ENCODE measurements at regions not wholly inside any gene's neighbourhood (a gene's known extent, or its start where the extent isn't known, plus 50 kb on each side); places are given as distances from the start of the nearest gene placed in this dataset.

DNA sequence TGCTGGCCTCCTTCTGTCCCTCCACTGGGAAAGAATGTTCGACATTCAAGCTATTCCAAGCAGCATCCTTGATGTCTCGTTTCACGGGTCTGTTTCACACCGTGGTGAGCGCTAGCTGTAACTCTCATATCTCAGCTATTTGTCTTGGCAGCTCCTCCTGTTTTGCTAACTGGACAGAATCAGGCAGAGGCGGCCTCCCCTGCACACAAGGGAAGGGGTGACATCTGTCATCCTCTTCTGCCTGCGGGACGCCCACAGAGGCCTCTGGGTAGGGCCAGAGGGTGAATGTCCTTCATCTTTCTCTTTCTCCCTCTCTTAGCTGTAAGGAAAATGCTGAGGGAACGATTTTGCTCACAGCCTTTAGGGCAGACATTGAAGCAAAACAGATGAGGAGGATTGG, 232.8 kb upstream of the GMDS start:
- DNase-seq (ENCODE audit: low read depth, low spot score): no peak
- H3K36me3 ChIP-seq (ENCODE audit: insufficient read depth, insufficient read length, low read length): no peaks in the 10 kb centered on the region
- H3K9ac ChIP-seq (ENCODE audit: insufficient read length, low read depth): no peak overlapping the region
- no peak overlapping the region for H3K4me3 ChIP-seq (ENCODE audit: insufficient read length, low read depth)
- TF ChIP-seq ZNF274 (IDR thresholded peaks at IDR 0.05; ENCODE audit: low read depth, low read length): no peak
- TF ChIP-seq SUZ12 (IDR thresholded peaks at IDR 0.05; ENCODE audit: extremely low read depth, insufficient read depth, insufficient read length): no peak
- no peak for TF ChIP-seq YY1 (IDR thresholded peaks at IDR 0.05; ENCODE audit: insufficient read depth, insufficient read length)
- H3K27me3 ChIP-seq (ENCODE audit: insufficient read depth, insufficient read length): no peaks in the 10 kb centered on the region
- peaks cover 19% of the 10 kb centered on the region for H3K9me3 ChIP-seq (ENCODE audit: insufficient read depth, low read length)
- H3K4me1 ChIP-seq (ENCODE audit: insufficient read depth, insufficient read length): no peaks in the 10 kb centered on the region

DNA sequence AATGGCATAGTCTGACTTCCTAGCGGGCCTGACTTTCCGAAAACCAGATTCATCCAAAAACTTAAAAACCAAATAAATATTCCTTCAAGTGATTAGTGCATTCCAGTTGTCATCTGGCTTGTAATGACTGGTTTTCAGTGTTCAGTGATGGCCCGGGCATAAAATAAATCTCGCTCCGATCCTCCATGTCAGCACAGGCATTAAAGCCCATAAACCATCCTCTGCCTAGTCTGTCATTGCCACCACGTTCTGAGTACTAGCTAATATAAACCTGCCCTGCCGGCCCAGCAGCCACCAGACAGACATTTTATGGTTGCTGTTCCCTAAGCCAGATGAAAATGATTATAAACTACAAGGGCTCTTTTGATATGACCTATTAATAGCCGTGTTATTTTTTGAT, 232.3 kb upstream of the GMDS start:
- H3K9me3 ChIP-seq (ENCODE audit: insufficient read depth, low read length): peaks cover 13% of the 10 kb centered on the region
- H3K9ac ChIP-seq (ENCODE audit: insufficient read length, low read depth): no peak overlapping the region
- no peaks in the 10 kb centered on the region for H3K27me3 ChIP-seq (ENCODE audit: insufficient read depth, insufficient read length)
- no peaks in the 10 kb centered on the region for H3K36me3 ChIP-seq (ENCODE audit: insufficient read depth, insufficient read length, low read length)
- DNase-seq (ENCODE audit: low read depth, low spot score): no peak
- no peak for TF ChIP-seq YY1 (IDR thresholded peaks at IDR 0.05; ENCODE audit: insufficient read depth, insufficient read length)
- no peak for TF ChIP-seq ZNF274 (IDR thresholded peaks at IDR 0.05; ENCODE audit: low read depth, low read length)
- no peaks in the 10 kb centered on the region for H3K4me1 ChIP-seq (ENCODE audit: insufficient read depth, insufficient read length)
- no peak overlapping the region for H3K4me3 ChIP-seq (ENCODE audit: insufficient read length, low read depth)

DNA sequence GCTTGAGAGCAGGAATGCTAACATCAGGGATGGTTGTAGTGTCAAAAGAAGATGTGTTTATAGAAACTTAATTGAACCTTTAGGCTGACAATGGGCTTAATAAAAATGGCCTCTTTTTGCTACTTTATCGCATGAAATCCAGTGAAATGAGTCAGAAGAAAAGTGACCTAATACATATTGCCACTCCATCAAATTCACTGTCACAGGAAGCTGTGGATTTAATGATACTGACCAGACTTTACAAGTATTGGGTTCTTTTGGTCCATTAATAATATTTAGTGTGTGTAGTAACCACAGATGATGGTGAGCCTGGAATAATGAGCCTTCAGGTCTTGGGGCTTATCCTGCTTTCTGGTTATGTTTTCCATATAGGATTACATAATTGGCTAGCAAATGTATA, 231.8 kb upstream of the GMDS start:
- H3K9me3 ChIP-seq (ENCODE audit: insufficient read depth, low read length): peaks cover 9% of the 10 kb centered on the region; the same call in 1 of the 2 replicates
- H3K27me3 ChIP-seq (ENCODE audit: insufficient read depth, insufficient read length): no peaks in the 10 kb centered on the region
- TF ChIP-seq SUZ12 (IDR thresholded peaks at IDR 0.05; ENCODE audit: extremely low read depth, insufficient read depth, insufficient read length): no peak
- no peak for TF ChIP-seq ZNF274 (IDR thresholded peaks at IDR 0.05; ENCODE audit: low read depth, low read length)
- no peak for TF ChIP-seq YY1 (IDR thresholded peaks at IDR 0.05; ENCODE audit: insufficient read depth, insufficient read length)
- H3K4me1 ChIP-seq (ENCODE audit: insufficient read depth, insufficient read length): no peaks in the 10 kb centered on the region
- H3K9ac ChIP-seq (ENCODE audit: insufficient read length, low read depth): no peak overlapping the region
- H3K4me3 ChIP-seq (ENCODE audit: insufficient read length, low read depth): no peak overlapping the region
- DNase-seq (ENCODE audit: low read depth, low spot score): no peak
- no peaks in the 10 kb centered on the region for H3K36me3 ChIP-seq (ENCODE audit: insufficient read depth, insufficient read length, low read length)

DNA sequence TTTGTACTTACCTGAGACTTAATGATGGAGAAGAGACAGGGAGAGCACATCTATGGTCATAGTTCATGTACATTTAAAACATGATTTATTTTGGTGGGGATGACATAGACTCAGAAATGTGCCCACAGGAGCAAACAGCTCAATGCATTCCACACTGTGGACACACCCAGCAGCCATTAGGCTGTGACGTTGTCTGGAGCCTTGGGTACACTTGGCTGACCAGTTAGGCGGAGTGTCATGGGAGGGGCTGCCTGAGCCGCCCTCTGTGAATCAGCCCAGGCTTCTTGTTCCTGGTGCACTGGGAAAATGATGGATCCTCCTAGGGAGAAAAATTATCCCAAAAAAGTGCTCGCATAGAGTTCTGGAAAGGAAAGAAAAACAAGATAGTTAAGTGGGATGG, 231.0 kb upstream of the GMDS start:
- H3K4me3 ChIP-seq (ENCODE audit: insufficient read length, low read depth): no peak overlapping the region
- TF ChIP-seq ZNF274 (IDR thresholded peaks at IDR 0.05; ENCODE audit: low read depth, low read length) (no peak), YY1 (IDR thresholded peaks at IDR 0.05; ENCODE audit: insufficient read depth, insufficient read length) (no peak), SUZ12 (IDR thresholded peaks at IDR 0.05; ENCODE audit: extremely low read depth, insufficient read depth, insufficient read length) (no peak)
- DNase-seq (ENCODE audit: low read depth, low spot score): no peak

DNA sequence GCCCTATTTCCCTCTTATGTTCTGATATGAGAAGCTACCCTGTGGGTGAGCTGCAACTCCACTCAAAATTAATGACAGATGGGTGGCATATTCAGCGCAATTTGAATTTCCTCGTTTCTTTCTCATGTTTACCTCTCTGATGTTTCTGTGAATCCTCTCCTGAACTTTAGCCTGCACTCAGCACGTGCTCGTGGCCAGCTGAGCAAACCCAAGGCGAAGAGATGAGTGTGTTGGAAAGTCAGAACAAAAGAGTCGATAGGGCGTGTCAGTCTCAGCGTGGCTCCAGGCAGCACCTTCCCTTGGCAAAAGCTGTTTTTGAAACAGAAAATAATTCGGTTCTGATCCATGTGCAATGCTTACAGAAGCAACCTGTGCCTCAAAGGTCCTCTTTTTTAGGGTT, 226.1 kb upstream of the GMDS start:
- Histone ChIP-seq H3K4me3 (ENCODE audit: insufficient read length, low read depth) (no peak overlapping the region), H3K4me1 (ENCODE audit: insufficient read depth, insufficient read length) (no peaks in the 10 kb centered on the region), H3K9me3 (ENCODE audit: insufficient read depth, low read length) (no peaks in the 10 kb centered on the region), H3K9ac (ENCODE audit: insufficient read length, low read depth) (no peak overlapping the region), H3K36me3 (ENCODE audit: insufficient read depth, insufficient read length, low read length) (no peaks in the 10 kb centered on the region), H3K27me3 (ENCODE audit: insufficient read depth, insufficient read length) (no peaks in the 10 kb centered on the region)
- DNase-seq (ENCODE audit: low read depth, low spot score): no peak
- TF ChIP-seq ZNF274 (IDR thresholded peaks at IDR 0.05; ENCODE audit: low read depth, low read length): no peak
- TF ChIP-seq YY1 (IDR thresholded peaks at IDR 0.05; ENCODE audit: insufficient read depth, insufficient read length): no peak
- TF ChIP-seq SUZ12 (IDR thresholded peaks at IDR 0.05; ENCODE audit: extremely low read depth, insufficient read depth, insufficient read length): no peak

More for the DNA sequence above, 231.0 kb upstream of the GMDS start:
- Histone ChIP-seq H3K4me1 (ENCODE audit: insufficient read depth, insufficient read length) (no peaks in the 10 kb centered on the region), H3K9ac (ENCODE audit: insufficient read length, low read depth) (no peak overlapping the region), H3K9me3 (ENCODE audit: insufficient read depth, low read length) (0 out of 2 replicates have a peak, but pooled peaks cover under 1% of the 10 kb centered on the region), H3K27me3 (ENCODE audit: insufficient read depth, insufficient read length) (no peaks in the 10 kb centered on the region), H3K36me3 (ENCODE audit: insufficient read depth, insufficient read length, low read length) (no peaks in the 10 kb centered on the region)

DNA sequence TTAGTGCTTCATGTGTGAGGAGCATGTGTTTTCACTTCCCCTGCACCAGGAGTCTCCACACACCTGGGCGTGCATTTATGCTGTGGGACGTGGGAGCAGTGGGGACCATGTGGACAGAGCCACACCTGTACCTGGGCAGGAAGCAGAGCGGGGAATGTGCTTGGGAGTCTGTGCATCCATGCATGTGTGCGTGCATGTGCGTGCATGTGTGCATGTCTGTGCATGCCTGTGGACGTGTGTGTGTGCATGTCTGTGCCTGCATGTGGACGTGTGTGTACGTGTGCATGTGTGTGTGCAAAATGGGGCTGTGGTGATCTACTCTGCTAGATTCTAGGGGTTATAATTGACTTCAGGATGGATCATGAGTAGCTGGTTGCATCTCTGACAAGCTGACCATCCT, 224.0 kb upstream of the GMDS start:
- H3K9ac ChIP-seq (ENCODE audit: insufficient read length, low read depth): no peak overlapping the region
- no peak for TF ChIP-seq YY1 (IDR thresholded peaks at IDR 0.05; ENCODE audit: insufficient read depth, insufficient read length)
- no peak for TF ChIP-seq SUZ12 (IDR thresholded peaks at IDR 0.05; ENCODE audit: extremely low read depth, insufficient read depth, insufficient read length)
- TF ChIP-seq ZNF274 (IDR thresholded peaks at IDR 0.05; ENCODE audit: low read depth, low read length): no peak
- H3K27me3 ChIP-seq (ENCODE audit: insufficient read depth, insufficient read length): no peaks in the 10 kb centered on the region
- no peaks in the 10 kb centered on the region for H3K4me1 ChIP-seq (ENCODE audit: insufficient read depth, insufficient read length)
- H3K9me3 ChIP-seq (ENCODE audit: insufficient read depth, low read length): no peaks in the 10 kb centered on the region
- no peak overlapping the region for H3K4me3 ChIP-seq (ENCODE audit: insufficient read length, low read depth)
- DNase-seq (ENCODE audit: low read depth, low spot score): no peak
- no peaks in the 10 kb centered on the region for H3K36me3 ChIP-seq (ENCODE audit: insufficient read depth, insufficient read length, low read length)

DNA sequence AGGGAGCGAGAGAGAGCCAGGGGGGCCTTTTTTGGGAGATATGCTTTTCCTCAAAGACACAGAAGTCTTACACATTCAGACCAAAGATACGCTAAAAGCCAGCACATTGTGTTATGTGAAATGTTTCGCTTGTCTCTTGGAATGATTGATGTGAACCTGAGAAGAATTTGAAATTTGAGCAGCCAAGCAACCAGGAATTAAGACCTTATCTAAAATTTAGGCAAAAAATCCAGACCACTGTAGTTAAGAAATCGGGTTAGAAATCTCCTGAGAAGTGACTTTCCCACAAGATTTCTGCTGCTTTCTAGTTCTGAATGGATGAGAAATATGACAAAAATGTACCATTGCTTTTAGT, 223.2 kb upstream of the GMDS start:
- H3K4me3 ChIP-seq (ENCODE audit: insufficient read length, low read depth): no peak overlapping the region
- no peak for DNase-seq (ENCODE audit: low read depth, low spot score)
- H3K36me3 ChIP-seq (ENCODE audit: insufficient read depth, insufficient read length, low read length): no peaks in the 10 kb centered on the region
- no peaks in the 10 kb centered on the region for H3K27me3 ChIP-seq (ENCODE audit: insufficient read depth, insufficient read length)
- no peaks in the 10 kb centered on the region for H3K9me3 ChIP-seq (ENCODE audit: insufficient read depth, low read length)
- no peak overlapping the region for H3K9ac ChIP-seq (ENCODE audit: insufficient read length, low read depth)
- no peaks in the 10 kb centered on the region for H3K4me1 ChIP-seq (ENCODE audit: insufficient read depth, insufficient read length)
- TF ChIP-seq SUZ12 (IDR thresholded peaks at IDR 0.05; ENCODE audit: extremely low read depth, insufficient read depth, insufficient read length) (no peak), ZNF274 (IDR thresholded peaks at IDR 0.05; ENCODE audit: low read depth, low read length) (no peak), YY1 (IDR thresholded peaks at IDR 0.05; ENCODE audit: insufficient read depth, insufficient read length) (no peak)

Data from NT2/D1 (cell line).